Effector CD4-positive, alpha-beta T cell (primary cell): ENCODE measurements at regions not wholly inside any gene's neighbourhood (a gene's known extent, or its start where the extent isn't known, plus 50 kb on each side); places are given as distances from the start of the nearest gene placed in this dataset.

Experiments
- DNase-seq: peaks from one replicate; pipeline ENCODE4 v3.0.0-alpha.2; 2020

DNA sequence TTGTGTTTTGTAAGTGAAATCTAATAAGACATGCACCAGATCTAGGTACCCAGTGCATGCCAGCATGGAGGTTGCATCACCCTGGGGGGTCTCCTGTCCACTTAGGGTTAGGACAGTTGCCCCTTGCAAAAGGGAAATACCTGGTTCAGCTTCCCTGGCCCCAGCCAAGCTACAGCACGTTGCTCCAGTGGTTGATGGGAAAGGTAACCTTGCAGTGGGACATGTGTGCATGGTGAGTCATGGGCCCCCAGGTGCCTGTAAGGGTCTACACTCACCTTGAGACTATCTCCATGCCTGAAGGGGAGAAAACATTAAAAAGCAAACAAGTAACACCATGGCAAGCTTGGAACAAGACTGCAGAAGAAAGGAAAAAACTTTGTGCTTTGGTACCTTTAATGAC, 143.9 kb downstream of the LSM5 start:
- no peak for DNase-seq

DNA sequence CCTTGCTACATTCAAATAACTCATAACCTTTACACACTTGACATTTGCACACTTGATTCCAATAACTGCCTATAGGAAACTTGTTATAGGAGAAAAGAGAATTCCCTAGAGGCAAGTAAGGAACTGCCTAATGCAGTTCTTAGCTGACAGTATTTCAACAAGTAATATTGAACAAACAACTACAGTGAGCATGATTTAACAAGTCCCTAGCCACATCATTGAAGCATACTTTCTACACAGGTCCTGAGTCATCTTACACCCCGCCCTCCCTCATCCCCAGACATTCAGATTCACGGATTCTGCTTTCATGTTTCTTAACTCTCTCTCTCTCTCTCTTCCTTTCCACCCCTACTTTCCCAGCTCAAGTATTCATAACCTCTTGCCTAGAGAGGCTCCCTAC, 153.5 kb downstream of the LSM5 start:
- no peak for DNase-seq

DNA sequence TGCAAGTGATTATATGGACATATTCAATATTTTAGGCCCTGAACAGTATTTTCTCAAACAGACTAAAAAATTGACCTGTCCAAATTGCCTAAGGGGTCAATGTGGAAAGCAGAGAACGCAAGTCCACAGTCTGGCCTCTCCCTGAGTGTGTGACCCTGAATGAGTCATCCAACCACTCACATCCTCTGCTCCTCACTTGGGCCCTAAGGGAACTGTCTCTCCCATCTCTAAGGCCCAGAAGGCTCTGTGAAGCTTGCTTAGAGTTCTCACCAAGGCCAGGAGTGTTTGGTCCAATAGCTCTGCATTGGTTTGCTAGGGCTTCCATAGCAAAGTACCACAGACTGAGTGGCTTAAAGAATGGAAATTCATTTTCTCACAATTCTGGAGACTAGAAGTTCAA, 155.1 kb downstream of the LSM5 start:
- no peak for DNase-seq

DNA sequence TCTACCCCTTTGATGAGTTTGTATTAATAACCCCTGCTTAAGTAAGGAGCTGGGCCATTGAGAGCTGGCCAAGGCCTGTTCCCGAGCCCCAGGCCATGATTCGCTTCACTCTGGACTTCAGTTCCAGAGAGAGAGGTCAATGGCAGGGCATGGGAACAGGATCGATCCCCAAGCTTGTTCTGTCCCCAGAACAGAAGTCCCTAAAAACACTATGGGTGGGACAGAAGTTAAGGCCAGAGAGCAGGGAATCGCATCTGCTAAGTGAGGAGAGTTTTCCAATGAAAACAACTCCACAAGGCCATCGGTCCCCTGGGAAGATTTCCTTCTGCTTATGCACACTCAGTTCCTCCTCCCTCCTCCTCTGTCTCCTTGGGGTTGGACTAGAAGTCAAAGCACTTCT, 159.6 kb downstream of the LSM5 start:
- DNase-seq = no peak

DNA sequence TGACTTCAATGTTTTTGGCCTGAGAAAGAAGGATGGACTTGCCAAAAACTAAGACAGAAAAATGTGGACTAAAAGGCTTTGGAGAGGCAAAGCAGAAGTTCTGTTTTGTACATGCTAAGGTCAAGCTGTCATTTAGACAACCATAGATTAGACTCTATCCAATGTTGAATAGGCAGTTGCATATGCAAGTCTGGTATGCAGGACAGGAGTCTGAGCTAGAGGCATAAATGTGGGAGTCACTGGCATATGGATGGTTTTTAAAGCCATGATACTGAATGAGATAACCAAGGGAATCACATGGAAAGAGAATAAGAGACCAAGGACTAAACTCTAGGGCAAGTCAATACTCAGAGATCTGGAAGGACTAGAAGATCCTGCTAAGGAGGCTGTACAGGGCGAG, 164.1 kb downstream of the LSM5 start:
- no peak for DNase-seq

DNA sequence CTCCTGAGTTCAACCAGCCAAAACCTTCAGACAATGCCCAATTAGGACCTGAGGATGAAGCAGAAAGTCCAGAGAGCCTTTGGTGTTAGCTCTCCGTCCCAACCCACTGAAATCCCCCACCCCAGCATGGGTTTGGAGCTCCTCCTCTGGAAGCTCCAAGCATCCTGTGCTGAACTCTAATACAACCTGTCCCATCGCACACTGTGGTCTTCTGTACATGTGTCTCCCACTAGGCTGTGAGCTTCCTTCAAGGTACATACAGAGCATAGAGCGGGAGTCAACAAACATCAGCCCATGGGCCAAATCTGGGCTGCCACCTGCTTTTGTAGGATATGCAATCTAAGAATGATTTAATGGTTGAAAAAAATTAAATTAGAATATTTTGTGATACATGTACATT, 166.5 kb downstream of the LSM5 start:
- no peak for DNase-seq

DNA sequence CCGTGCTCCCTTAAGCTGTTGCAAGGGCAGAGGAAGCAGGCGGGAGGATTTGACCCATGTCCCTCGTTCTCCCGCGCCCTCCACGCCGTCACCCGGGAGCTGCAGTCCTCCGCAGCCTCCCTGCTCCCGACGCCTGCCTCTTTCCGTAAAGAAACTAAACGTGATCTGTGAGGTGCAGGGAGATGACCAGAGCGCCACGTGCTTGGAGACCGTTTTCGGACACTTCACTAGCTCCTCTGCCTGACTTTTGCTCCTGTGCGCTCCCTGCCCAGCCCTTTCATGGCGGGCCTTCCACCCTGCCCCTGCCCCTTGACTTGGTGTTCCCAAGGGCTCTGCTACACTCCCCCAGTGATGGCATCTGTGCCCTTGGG, 171.2 kb downstream of the LSM5 start:
- no peak for DNase-seq

DNA sequence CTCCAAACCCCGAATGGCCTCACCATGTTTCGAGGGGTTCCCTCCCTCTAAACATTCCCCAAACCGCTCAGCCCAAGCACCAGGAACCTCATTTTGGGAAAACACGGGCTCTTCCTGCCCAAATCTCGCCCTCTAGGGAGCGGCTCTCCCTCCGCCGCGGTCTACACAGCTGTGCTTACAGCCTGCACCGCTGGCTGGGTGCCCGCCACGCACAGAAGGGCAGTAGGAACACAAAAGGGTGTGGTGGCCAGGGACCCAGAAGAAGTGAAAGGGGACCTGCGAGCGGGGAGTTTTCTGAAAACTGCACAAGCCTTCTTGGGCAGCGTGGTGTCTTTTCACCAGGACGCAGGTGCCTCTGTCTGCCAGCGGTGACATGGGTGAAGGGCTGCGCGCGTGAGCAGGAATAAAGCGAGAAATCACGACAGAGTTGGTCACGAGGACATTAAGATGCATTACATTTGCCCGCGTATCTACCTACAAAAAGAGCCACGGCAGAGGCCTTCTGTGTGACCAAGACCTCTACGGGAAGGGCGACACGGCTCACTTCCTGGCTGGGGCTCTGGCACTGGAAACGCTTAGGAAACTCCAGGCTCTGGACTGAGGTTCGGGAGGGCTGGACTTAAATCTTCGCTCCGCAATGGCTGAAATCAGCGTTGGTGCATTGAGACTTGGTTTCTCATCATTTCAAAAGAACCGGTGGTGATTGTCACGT, 171.7 kb downstream of the LSM5 start:
- DNase-seq = no peak

DNA sequence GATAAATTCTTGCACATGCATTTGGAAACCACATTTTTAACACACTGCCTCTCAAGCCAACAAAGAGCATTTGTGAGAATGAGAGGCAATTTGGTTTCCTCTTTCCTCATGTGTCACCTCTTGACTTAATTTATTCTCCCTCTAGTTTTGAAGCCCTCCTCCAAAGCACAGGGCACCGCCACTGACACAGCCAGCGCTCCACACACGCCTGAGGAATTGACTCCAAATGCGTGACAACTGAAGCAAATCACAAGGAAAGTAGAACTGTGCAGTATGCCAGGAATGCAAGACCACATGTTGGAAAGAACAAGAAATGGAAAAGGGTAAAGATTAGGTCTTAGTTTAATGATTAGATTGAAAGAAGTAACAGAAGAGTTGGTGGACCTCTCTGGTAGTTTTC, 173.3 kb downstream of the LSM5 start:
- DNase-seq = no peak

DNA sequence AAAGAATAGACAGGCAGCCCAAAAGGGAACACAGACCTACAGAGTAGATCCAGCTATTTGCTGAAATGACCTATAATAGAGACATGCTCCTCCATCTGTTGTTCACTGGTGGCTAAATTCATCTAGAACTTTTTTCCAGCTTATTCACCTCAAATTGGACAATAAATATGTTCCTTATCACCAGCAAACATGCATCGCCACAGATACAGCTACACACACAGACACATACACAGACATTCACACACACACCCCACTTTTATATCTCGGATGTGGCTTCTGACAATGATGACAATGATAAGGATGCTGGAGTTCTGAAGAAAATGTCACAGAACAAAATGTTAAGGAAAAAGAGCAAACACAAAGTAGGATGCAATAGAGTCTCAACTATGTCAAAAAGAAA, 175.4 kb downstream of the LSM5 start:
- DNase-seq = no peak

DNA sequence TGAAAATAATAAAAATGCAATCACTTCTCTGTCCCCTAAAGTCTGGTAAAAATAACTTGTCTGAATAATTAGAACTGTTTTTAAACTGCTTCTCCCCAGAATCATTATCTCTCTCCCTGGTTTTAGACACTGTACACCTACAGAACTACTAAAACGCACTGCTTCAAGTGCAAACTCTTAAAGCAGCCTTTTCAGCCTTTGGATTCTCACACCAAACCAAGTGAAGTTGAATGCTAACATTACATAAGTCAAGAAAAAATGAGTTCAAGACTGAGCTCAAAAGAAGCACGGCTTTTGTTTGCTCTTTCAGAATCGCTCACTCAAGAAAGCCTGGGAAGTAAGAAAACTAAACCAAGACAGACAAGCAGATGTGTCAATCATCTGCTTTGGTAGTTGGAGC, 188.8 kb downstream of the LSM5 start:
- no peak for DNase-seq

DNA sequence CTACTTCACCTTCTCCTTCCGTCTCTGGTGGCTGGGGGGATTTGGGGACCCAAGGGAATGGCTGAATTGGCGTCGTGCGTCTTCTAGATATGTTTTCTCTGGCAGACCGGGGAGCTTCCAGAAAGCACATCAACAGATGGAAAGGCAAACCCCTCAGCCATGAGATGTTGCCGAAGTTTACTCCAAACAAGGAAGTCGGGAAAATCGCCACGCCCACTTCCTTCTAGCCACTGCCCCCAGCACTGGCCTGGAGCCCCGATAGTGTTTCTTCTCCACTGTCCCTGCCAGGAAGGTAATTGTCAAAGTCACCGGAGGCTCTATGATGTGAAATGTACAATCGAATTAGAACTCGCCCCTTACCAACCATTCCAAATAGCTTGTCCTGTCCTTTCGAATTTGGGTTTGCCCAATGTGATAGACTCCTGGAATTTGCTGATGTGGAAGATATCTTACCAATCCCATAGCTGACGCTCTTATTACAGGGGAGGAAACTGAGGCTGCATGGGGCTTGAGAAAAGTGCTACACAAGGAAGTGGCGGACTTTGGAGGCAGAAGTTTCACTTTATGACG, 191.0 kb downstream of the LSM5 start:
- DNase-seq = no peak

DNA sequence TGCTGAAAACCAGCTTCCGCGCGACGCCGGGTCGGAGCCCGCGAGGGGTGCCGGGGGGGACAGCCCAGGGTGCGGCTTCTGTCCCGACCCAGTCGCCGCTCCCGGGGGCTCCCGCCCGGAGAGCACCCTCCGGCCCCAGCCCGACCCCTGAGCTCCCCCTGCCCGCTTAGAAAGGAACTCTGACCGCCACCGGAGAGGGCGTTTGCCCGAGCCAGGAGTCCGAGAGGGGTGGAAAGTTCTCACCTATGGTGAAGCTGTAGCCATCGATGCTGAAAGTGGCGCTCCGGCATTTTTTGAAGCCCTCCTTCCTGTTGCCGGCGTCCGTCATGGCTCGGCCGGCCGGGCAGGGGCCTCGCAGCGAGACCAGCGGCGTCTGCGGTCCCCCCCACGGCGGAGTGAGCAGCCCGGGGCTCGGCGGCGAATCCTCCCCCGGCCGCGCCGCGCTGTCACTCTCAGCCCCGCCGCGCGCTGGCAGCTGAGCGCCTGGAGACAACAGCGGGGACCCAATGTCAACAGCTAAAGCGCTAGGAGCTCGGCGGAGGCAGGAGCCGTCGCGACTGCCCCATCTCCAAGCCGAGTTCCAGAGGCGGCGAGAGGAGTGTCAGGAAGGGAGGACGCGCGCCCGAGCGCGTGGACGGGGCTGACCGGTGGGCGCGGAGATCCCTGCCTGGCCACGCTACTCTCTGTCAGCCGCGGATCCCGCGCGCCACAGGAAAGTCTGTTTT, 191.6 kb downstream of the LSM5 start:
- DNase-seq = no peak

DNA sequence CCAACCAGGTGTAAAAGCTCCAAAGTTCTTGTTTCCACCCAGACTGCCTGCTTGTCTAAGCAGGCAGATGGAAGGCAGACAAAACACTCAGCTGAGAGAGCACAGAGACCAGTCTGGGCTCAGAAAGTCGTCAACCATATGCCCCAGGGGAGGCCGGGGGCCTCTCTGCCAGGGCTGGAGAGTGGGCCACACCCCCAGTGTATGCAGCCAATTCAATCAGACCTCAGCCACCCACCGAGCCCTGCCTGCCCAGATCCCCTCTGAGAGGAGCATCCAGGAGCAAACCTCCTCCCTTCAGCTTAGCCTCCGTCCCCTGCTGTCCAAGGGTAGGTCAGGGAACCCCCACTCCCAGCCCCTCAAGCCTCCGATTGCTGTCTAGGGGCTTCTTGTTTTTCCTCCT, 196.3 kb downstream of the LSM5 start:
- DNase-seq = no peak

DNA sequence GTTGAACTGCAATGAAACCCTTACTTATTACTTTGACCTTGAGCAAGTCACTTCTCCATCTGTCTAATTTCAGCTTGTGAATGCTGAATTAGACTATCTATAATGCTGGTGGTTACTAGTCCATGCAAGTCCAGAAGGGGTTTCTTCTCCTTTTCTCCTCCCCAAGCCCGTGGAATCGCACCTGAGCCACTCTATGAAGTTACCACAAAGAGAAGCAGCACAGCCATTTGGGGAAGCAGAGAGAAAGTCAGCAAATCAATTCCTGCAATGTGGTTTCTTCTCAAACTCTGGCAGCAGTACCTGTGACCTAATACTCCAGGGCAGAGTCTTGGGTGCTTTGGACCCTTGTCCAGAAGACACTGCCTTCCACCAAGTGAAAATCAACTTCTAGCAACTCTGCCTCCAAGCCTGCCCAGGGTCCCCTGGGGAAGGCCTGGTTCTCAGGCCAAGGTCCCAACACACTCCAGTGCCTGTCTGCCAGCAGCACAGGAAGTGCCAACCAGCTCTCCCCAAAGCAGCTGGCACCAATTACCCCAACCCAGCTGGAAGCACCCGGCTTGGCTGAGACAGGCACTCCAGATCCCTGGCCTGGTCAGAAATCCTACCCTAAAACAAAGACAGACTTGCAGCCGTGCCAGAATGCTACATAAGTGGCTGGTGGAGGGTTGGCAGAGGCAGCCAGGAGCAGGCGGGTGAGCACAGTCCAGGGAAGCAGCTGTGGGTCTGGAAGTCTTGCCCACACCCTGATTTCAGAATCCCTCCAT, 200.3 kb downstream of the LSM5 start:
- DNase-seq = no peak

DNA sequence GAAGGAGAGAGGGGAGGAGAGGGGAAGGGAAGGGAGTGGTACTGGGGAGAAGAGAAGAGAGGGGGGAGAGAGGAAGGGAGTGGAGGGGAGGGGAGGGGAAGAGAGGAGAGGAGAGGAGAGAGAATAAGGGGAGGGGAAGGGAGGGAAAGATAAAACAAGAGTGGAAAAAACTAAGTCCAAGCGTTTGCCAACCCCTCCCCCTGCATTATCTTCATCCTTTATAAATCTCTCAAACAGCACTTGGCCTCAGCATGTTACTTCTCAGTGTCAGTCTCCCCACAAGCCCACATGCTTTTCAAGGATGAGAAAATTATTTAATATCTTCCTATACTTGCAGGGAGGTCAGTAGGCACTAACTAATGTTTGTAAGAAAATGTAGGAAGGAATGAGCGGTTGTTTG, 204.5 kb downstream of the LSM5 start:
- no peak for DNase-seq

DNA sequence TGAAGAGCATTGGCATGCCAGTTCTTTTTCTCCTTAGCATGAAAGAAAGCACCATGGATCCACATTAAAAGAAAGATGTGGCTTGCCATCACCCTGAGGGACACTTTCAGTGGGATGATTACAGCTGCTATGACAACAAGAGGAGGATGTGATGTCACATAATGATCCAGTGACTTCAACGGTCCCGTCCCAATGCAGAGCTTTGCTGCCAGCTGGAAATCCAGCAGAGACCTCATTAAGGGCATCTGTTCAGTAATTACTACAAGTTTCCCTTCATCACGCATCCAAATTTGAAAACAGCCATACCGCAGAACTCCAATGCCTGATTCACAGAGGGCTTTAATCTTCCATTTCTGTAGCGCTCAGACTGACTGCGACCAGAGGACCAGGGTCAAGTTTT, 206.6 kb downstream of the LSM5 start:
- no peak for DNase-seq

DNA sequence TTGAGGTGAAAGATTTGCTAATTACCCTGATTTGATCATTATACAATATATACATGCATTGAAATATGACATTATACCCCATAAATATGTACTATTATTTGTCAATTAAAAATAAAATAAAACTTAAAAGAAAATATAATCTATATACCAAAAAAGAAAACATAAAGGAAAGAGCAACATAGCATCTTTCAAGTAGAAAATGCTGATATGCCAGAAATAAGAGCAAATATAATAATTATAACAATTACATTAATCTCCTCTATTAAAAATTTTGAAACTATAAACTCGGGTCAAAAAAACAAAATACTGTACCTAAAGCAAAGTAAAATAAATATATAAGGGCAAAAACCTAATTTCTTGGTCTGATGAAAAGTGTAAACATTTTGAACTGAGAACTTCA, 209.3 kb upstream of the PDE1C start:
- DNase-seq = no peak

DNA sequence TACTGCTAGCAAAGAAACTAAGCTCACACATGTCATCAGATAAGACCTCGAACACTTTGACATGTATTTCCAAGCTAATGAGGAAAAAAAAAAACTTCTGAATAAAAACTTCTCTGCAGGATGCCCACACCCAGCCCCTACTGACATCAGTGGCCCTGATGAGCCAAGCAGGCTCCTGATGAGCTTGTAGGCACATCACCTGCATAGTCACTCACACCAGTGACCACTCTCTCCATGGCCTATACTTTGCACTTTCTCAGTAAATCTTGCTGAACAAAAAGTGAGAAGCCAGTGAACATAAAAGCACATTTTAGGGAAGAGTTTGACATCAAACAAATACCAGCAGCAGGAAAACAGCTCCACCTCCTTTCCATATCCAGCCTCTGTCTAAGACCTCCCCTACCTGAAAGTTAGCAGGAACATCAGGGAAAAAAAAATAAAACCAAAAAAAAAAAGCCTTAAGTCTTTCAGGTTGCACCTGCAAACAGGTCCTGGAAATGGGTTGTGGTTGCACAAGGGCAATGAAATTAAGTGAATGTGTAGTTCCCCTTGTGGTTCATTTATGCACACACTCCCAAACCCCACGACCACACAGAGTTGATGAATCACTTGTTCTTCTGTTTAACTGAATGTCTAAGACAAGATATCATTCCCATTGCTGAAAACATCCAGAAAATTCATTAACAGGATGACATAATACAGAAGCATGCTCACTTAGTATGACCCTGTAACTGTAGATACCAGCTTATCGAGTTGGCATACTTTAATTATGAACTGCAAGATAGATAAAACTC, 205.2 kb upstream of the PDE1C start:
- no peak for DNase-seq

DNA sequence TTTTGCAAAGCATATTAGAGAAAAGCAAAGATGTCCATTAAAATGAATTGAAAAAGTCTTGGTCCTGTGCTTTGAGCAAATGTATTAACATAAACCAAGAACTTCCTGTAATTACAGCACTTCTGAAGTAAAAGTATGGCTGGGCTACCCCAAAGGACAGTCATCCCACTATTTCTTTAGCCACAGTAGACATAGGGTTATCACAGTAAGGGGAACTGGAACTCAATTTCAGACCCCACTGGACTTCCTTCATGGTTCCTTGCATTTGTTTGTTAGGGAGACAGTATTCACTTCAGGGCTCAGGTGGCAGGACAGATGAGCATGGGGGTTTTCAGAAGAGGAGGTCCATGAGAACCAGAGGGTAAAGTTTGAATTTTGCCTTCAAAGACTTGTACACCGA, 203.1 kb upstream of the PDE1C start:
- no peak for DNase-seq

DNA sequence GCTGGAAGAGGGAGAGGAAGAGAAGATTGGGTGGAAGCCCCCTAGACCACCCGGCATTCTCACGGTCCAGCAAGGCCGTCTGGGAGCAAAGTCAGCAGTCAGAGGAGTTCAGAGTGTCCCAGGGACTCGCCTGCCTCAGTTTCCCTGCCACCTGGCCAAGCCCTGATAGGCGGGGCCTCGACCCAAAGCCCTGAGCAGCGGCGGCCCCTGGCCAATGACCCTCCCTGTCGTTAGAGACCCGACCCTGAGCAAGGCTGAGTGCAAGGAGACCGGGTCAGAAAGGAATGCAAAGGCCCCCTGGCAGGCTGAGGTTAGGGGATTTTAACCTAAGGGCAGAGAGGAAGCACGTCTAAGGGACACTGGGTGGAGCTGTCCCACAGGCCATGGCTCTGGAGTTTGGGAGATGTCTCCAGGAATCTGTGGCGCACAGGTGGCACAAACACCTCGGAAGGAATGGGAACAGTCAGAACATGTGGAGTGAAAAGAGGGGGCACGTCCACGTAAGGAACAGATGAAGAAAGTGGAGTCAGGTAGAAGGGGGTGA, 196.8 kb upstream of the PDE1C start:
- DNase-seq = no peak

DNA sequence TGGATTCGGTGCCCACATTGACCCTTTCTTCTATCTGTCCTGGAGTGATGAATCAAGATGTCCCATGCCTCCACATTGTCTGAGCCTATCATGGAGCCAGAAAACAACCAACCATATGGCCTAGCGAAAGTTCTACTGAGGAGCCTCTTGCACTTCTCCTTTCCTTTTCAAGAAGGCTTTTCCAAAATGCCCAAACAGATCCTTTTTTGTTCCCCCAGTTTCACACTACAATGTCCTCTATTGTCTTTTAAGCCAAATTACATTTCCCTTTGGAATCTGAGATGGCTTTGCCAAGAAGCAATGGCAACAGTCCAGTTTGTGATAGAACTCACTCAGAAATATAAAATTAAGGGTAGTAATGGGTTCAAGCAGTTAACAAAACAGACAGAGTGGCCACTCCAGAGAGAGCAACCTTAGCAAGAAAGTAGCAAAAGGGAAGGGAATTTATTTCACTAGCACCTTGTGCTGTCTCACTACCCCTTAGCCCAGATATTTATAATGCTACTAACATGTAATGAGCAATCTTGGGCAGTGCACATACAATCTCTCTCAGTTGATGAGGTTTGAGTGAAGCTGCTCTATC, 194.6 kb upstream of the PDE1C start:
- DNase-seq = no peak
